GM18867 (cell line): ENCODE measurements at regions not wholly inside any gene's neighbourhood (a gene's known extent, or its start where the extent isn't known, plus 50 kb on each side); places are given as distances from the start of the nearest gene placed in this dataset.

Experiments used
- ATAC-seq: cut with Tn5 transposase; IDR thresholded peaks from one replicate; pipeline ENCODE4 v1.9.1; 2021; ENCODE audit warnings: mild to moderate bottlenecking, moderate library complexity; ENCODE audit not compliant: unreplicated experiment

DNA sequence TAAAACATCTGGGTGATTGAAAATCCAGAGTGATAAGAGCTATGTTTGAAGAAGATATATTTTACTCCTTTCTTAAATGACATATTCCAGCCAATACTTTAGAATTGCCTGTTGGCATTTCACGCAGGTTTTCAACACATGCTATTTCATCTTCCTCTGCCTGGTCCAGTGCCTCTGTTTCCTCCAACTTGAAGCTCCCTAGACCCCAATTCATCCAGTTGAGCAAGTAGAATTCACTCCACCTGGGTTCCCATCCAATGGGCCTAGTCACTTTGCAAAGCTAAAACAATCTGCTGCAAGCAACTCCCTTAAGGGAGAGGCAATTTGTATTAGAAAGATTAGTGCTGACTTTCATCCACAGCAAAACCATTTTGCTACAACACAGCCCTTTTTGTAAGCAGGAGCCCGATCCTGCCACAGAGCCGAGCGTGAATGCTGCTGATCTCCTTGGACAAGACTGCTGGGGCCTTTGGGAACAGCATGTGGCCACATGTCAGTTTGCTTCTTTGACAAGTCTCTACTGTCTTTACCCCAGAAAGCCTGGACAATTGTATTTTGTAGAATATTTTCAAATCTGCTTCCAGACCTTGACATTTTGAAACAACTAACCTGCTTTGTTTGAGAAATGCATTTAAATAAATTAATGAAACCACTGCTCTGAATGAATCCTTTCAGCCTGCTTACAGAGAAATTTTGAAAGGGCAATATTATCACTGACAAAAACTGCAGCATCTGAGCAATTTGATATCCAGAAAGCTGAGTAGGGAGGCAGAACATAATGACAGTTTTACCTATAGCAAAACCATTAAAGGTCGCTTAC is 259.1 kb downstream of the TDRD15 start:
- ATAC-seq, result no peak

DNA sequence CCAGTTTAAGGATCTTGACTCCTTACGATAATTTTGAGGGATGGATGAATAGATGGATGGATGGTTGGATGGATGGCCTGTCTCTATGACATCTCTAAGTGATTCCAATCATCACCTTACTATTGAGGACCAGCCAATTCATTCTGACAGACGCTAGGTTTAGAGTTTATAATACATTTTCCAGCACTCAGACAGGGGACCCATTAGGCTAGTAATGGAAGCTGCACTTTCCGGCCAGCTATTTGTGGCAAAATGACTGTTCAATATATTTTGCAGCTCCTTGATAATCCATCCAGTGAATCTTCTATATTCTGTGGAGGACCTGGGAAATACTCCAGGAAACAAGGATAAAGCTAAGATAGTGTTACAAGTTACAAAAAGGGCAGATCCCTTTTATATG is 262.9 kb downstream of the TDRD15 start:
- ATAC-seq, result no peak

DNA sequence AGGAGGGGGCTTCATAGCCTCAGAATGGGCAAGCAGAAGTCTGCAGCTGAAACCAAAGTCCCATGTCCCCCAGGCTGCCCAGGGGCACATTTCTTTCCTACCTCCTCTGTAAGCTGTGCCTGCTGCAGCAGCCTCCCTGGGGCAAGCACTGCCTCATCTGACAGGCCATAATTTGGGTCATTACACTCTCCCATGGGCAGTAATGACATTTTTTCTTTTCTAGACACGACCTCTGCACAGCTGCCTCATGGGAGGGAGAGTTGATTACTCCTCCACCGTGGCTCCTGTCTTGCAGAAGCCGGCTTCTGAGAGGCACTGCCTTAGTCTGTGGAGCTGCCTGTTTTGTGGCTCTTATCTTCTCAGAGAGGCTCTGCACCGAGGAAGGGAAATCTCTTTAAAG is 268.9 kb downstream of the TDRD15 start:
- no peak for ATAC-seq

DNA sequence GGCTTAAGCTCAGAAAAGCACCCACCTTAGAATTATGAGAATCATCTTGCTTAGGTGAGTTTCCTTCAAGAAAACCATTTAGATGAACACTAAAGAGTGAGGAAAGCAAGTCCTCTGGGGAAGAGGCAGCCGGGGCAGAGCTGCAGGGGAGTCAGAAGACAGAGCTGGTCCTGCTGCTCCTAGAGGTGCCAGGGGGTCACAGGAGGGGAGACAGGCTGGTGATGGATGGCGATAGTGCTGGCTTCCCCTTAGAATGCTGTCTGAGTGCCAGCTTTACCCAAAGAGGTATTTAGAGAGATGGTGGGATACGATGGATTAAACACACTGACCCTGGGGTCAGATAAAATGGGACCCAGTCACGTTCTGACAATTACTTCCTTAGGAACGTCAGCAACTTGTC is 269.4 kb downstream of the TDRD15 start:
- no peak for ATAC-seq

DNA sequence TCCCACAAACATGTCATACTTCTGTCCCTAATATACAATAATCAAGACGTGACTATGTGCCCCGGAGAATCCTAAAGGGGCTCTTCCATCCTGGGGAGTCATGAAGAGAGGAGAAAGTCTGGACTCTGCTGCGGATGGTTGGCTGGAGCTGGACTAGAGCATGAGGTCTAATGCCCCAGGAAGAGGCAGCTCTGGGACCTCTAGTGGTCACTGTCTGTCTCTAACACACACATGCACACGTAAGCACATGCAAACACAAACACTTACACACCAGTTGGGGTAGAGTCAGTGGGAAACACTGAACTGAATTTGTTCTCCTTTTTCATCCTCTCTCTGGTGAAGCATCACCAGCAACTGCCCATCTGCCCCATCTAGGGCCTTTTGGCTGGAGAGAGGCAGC is 271.6 kb downstream of the TDRD15 start:
- peak; percentile 49 for ATAC-seq

DNA sequence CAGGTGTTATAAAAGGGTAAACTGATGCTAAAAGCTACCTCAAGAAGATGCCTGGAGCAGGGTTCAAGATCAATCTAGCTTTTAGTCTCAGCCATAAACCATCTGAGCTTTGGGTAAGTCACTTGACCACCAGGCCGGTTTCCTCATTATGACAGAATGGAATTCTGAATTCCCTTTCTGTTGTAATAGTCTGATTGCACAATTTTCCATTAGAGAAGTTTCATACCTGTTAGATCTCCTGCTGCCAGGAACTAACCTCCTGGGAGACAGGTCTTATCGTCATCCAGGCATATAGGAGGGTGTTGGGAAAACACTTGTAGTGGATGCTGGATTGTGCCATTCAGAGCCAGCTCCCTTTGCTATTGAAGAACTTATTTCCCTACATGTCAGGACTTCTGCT is 272.5 kb downstream of the TDRD15 start:
- no peak for ATAC-seq

DNA sequence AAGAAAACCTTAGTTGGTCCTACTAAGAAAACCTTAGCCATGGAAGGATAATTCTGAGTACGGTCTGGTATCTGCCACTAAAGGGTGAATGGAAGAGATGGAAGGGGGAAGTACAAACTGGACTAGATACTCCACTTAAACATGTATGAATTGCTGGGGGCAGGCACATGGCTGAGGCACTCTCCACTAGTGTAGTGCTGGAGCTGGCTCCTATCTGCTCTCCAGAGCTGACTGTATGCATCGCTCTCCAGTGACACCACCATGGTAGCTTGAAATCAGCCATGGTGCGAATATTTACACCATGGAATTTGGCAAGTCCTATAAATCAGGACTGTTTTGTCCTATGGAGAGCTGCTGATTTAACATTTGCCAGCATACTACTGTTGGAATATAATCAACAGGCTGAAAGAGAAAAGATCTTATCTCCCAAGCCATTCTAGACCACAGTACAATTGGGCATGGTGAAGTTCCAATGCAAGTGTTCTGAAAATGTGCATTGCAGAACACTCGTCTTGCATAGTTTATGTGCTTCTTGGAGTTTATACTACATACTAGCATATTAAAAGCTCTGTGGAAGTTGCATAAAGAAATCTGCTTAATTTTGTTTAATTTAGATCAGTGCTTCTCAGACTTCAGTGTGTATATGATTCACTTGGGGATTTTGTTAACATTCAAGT is 277.4 kb downstream of the TDRD15 start:
- no peak for ATAC-seq

DNA sequence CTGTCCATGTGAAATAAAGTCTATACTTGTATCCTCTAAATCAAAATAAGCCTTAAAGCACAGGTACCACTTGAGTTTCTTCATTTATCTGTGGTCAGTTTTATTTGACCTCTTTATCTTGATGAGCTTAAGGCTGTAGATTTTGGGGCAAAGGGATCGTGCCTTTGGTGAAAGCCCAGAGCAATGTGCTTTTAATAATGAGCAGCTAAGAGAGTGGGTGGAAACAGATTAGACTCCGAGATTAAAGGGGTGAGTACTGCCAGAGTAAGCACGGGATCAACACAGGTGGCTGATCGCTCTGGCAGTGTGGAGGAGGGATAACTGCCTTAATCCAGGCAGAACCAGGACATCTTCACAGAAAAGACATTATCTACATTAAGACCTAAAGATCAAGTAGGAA is 280.4 kb downstream of the TDRD15 start:
- ATAC-seq, result no peak

DNA sequence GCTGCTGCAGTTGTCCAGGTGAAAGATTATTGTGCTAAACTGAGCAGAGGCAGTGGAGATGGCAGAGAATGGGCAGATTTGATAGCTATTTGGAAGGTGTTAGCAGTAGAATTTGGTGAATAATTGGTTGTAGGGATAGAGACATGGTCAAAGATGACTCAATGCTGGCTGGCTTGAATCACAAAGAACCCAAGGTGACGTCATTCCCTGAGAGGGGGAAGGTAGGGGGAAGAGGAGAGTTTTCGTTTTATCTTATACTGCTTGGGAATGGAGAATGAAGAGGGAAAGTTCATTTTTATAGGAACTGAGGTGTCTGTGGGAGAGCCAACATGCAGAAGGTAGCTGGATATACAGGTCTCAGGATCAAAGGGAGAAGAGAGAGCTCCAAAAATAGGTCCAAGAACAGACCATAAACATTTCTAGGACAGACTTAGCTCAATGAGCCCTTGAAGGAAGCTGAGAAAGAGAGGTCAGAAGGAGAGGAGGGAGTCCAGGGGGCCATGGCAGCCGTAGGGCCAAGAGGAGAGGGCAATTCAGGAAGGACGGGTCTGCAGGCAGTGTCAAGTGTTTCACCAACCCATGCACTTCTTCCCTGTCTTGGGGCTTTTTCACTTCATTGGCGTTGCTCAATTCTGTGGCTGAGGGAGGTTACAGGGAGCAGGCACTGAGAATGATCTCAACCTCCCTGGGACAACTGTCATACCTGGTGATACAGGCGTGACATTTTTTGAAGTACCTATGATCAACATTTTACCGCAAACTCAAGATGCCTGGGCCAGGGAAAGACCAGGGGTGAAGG is 281.3 kb downstream of the TDRD15 start:
- ATAC-seq, result no peak

DNA sequence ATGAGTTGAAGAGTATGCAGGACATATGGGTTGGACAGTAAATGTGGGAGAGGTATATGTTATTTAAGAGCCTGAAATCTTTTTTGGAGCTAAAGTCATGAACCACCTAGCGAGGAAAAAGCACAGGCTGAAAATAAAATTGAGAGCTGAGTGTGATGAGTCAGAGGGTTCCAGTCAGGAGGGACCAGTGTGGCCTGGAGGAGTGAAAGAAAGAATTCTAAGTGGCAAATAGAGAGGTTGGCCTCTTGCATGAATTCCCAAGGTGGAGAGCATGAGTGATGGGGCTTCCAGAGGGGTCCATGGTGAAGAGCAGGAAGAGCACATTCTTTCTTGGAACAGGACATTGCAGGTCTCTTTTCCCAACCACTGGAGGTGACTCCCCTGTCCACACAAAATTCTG is 282.6 kb downstream of the TDRD15 start:
- ATAC-seq, result no peak

DNA sequence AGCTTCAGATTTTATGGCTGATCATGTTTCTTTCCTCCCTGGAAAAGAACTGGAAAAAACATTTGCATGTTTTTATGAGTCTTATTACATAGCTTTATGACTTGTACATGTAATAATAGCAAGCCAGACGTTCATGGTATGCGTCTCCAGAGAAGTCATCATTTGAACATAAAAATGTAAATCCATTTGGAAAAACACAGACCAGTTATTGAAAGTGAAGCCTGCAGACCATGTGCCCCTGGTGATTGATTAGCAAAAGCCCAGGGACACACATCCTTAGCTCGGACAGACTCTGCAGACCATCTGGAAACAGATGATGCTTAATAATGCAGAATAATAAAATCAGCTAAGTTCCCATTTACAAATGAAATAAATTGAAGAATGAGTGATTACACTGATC is 283.1 kb downstream of the TDRD15 start:
- no peak for ATAC-seq

DNA sequence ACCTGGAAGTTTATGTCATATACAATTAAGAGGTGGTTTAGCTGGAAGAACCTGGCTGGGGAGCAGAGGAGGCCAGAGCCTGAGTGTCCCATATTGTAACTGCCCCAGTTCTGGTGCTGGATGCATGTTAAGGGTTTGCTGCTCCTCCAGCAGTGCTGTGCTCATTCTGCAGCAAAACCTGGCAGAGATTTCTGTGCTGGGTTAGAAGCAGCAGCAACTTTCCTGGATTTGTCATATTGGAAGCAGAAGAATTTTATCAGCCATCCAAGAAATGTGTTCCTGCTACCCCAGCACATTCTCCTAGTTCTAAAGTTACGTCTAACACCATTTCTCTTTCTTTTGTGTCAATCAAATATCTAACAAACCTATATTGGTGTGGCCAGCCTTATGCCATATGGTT is 284.1 kb downstream of the TDRD15 start:
- ATAC-seq, result no peak

DNA sequence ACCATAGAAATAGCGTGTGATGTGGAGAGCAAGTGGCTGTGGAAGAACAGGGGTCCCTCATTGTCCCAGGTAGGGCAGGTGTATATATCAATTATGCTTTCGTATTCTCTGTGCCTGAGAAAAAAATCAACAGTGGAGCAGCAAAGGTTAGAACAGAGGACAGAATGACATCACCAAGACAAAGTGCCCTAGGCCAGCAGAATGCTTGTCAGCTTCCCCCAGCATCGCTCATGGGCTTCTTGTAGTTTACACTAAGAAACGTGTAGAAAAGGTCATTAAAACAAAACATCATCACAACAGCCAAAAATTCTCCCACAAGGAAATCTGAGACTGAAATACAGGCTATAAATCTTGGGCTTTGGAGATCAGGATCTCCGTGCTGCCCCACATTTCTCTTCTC is 288.0 kb downstream of the TDRD15 start:
- no peak for ATAC-seq

DNA sequence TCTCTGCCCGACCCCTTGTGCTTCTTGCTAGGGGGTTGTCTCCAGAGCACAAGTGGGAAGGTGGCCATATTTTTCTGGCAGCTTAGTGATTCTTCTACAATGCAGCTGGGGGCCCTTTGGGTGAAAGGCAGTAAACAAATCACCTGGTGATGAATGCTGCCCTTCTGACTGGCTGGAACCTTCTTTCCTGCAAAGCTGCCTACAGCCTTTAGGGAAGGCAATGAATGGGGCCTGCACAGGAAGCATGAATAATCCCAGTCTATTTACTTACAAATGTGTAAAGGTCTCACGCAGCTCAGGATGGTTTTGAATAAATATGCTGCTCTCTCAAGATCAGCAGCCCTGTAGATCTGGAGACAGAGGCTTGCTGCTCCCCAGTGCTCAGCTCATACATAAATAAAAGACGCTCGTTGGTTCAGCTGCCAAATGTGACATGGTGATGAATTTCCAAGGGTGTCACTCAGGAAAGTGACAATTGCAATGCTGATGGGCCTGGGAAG is 289.2 kb downstream of the TDRD15 start:
- no peak for ATAC-seq

DNA sequence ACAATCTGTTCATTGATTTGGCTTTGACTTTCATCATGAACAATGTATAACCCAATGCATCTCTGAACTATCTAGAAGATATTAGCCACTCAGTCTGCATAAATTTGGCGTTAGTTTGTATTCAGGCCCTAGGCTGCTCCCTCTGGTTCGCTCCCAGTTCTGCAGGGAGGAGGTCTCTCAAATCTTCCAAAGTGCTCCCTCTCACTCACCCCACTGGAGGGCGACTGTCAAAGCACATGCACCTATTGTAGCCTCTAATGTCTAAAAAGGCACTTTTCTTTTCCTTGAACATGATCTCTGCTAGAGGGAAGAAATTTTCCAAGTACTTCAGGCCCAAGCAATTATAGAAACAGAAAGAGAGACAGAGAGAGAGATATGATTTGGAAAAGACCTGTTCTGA is 291.5 kb downstream of the TDRD15 start:
- ATAC-seq, result no peak

DNA sequence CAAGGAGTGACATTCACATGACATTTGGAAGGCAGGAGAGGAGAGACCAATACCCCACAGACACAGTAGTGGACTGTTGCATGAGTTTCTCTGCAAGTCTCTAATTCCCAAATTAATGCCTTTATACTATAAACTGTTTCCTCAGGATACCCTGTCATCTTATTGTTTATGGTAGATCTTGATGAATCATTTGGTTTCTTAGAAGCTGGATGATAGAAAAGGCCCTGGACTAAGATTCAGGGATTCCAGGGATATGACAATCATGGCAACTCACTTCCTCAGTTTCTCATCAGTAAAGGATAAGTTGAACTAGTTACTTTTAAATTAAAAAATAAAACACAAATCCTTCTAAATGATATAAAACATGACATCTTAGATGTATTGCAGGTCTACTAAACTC is 292.5 kb downstream of the TDRD15 start:
- no peak for ATAC-seq

DNA sequence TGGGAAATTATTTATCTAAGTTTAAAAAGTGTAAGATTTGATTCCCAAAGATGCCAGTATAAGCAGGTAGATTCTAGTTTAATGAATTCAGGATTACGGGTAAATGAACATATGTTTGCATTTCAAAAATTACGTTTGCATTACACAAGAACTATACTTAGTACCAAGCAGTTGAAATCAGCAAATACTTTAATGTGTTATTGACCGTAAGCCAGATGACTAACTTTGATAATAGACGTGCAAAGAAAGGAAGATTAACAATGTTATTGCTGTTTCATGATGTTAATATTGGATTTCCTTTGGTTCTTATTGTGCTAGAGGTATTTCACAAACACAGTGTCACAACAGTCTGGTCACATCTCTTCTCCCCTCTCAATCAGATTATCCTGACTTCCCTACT is 294.7 kb downstream of the TDRD15 start:
- ATAC-seq, result no peak

DNA sequence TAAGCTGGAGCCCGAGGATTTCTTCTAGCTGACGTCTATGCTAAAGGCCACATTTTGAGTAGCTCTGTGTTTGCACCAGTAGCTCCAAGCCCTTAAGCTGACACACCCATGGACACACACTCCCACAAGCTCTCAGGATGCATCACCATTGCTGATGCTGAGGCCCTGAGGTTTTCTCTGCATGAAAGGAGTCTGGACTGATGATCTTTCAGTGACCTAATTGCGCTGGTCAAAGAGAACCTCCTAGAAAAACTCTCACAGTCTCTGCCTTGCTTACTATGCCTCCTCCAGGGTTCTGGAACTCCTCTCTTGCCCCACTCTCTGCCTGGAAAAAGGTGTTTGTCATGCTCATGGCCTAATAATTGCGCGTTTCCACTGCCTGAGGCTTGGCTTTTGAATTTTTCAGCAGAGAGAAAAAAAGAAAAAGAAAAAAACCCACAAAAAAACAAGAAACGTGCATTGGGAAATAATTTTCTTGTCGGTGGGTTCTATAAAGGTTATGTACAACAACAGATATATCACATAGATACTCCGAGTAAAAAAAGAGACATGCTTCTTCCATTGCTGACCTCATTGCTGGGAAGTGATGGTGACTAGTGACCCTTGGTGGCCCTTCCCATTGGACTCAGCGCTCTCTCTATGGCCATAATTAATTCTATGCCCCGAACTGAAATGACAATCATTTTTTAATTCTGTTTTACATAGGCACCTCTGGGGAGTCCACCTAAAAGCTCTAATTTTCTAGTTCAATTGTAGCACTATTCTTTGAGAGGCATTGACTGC is 297.0 kb downstream of the TDRD15 start:
- ATAC-seq, result no peak

DNA sequence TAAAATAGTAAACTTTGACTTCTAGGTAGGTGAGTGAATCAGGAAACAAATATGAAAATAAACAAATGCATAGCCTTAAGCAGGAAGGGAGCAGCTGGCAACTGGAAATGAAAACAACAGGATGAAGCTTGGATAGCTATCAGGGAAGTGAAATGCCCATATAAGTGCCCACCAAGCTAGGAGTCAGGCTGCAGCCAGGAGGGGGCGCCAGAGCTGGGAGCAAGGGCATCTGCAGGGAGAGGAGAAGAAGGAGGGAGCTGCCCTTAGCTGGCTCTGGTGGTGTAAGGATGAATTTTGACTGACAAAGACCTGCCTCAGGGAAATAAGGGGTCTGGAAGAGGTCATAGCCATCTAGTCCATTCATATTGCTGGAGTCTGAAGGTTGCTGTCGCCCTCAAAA is 298.3 kb downstream of the TDRD15 start:
- no peak for ATAC-seq

DNA sequence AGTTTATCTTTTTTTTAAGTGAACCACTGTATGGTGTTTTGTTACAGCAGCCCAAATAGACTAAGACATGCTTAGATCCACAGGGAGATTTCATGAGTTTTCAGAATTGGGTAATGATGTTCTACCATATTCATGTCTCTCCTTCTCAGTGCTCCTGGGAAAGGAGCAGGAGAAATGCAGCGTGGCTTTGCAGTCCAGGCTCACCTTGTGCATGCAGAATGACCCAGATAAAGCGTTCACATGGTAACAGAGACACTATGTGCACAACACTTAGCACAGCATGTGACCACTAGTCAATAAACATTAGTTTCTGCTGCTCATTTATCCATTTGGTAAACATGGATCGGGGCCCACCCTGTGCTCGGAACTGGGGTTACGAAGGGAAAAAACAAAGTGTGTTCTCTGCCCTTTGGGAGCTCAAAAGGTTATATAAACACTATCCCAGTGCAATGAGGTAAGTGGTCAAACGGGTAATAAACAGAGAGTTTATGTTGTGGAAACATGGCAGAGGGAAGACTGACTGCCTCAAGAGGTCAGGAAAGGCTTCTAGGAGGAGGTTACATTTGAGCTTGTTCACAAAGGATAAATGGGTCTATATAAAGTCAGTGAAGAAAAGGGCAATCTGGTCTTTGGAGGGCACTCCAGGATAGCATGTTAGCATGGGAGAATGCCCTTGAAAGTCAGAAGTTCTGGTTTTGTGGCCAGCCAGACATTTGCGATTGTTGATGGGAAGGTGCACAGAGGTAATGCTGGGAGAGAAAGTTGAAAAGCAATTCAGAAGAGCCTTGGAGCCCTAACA is 299.2 kb downstream of the TDRD15 start:
- no peak for ATAC-seq
